Upper lobe of right lung (tissue), 1 donor: ENCODE measurements at regions not wholly inside any gene's neighbourhood (a gene's known extent, or its start where the extent isn't known, plus 50 kb on each side); places are given as distances from the start of the nearest gene placed in this dataset.
"Not testable (repeated sequence)": the region's sequence is repeated elsewhere in the genome, so short reads cannot be mapped to it uniquely, and the experiment has no call there.

ENCODE experiments used
- ATAC-seq: fragments of 200-7000 bp; cut with Tn5 transposase; one replicate; pipeline ENCODE4 v1.9.1; 2020; ENCODE audit warnings: mild to moderate bottlenecking, moderate library complexity
- DNase-seq: peaks from one replicate; pipeline ENCODE4 v3.0.0-alpha.2; 2020
- H3K27ac ChIP-seq: fragments of 200-600 bp; one replicate; pipeline ENCODE4 v1.8.0; 2022
- H3K27me3 ChIP-seq: fragments of 200-600 bp; one replicate; pipeline ENCODE4 v1.8.0; 2022; ENCODE audit warnings: mild to moderate bottlenecking
- H3K36me3 ChIP-seq: fragments of 200-600 bp; one replicate; pipeline ENCODE4 v1.8.0; 2022
- H3K4me1 ChIP-seq: fragments of 200-600 bp; one replicate; pipeline ENCODE4 v1.8.0; 2022
- H3K4me3 ChIP-seq: fragments of 200-600 bp; one replicate; pipeline ENCODE4 v1.8.0; 2022; ENCODE audit warnings: mild to moderate bottlenecking
- H3K9me3 ChIP-seq: fragments of 200-600 bp; one replicate; pipeline ENCODE4 v1.8.0; 2022
- intact Hi-C: fragments of 100-400 bp; cut with DNase I; formaldehyde crosslinking; loops from one replicate; pipeline ENCODE4 v1.11.0; 2022
- TF ChIP-seq, protein P1 (sequence below): fragments of 200-600 bp; IDR thresholded peaks from one replicate; pipeline ENCODE4 v1.8.0; 2022; ENCODE audit warnings: antibody characterized with exemption
- donor health status: DM: no; HTN: yes; CAD: no; lungs with severe emphysema.

DNA sequence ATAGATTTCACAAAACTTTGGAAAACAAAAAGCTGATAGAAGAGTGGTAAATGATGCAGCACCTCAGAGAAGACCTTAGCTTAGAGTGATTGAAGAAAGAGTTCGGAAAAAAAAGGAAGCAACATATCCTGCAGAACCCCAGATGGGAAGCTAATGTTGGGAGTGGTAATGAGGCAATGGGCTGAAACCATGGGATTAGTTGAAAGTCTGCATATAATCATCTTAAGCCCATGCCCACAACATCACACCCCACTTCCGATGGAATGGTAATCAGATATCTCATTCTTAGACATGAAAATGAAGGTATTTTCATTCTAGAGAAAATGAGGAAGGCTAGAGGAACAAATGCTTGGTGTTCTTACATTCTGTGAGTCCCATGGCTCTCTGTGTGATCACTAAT lies 146.3 kb upstream of the ADAMTS3 start:
- Histone ChIP-seq H3K4me1 (no peaks in the 10 kb centered on the region), H3K27me3 (no peaks in the 10 kb centered on the region), H3K9me3 (no peaks in the 10 kb centered on the region), H3K4me3 (no peak overlapping the region), H3K36me3 (no peaks in the 10 kb centered on the region), H3K27ac (no peak overlapping the region)
- DNase-seq (no peak), ATAC-seq (no peak)
- TF ChIP-seq, protein P1, sequence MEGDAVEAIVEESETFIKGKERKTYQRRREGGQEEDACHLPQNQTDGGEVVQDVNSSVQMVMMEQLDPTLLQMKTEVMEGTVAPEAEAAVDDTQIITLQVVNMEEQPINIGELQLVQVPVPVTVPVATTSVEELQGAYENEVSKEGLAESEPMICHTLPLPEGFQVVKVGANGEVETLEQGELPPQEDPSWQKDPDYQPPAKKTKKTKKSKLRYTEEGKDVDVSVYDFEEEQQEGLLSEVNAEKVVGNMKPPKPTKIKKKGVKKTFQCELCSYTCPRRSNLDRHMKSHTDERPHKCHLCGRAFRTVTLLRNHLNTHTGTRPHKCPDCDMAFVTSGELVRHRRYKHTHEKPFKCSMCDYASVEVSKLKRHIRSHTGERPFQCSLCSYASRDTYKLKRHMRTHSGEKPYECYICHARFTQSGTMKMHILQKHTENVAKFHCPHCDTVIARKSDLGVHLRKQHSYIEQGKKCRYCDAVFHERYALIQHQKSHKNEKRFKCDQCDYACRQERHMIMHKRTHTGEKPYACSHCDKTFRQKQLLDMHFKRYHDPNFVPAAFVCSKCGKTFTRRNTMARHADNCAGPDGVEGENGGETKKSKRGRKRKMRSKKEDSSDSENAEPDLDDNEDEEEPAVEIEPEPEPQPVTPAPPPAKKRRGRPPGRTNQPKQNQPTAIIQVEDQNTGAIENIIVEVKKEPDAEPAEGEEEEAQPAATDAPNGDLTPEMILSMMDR, result no peak
- intact Hi-C loops, result no loop called here

DNA sequence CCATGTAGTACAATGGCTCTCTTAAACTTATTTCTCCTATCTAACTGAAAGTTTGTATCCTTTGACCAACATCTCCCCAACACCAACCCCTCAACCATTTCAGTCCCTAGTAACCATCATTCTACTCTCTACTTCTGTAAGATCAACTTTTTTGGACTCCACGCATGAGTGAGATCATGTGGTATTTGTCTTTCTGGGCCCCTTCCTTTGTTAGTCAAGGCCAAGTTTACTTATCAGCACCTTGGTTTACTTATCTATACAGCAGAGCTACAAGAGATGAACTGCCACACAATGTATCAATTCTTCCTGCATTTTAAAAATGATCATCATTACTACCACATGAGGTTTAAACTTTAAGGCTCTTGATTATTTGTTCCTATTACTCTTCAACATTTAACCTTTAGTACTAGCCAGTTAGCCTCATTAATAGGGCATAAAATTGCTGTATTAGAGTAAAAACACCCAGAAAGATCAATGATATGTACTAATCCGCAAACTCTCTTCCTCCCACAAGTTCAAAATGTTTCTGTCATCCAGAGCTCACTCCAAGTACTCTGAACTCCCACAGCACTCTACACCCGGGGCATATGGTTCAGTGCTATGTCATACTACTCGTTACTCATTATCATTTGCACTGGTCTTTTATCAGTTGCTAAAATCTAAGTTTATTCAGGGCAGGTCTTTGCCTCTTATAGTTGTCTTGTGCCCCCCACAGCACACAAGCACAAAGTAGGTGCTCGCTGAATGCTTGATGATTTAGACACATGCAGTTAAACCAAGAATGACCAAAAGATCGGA lies 145.7 kb upstream of the ADAMTS3 start:
- ATAC-seq, result no peak
- intact Hi-C loops, result no loop called here

DNA sequence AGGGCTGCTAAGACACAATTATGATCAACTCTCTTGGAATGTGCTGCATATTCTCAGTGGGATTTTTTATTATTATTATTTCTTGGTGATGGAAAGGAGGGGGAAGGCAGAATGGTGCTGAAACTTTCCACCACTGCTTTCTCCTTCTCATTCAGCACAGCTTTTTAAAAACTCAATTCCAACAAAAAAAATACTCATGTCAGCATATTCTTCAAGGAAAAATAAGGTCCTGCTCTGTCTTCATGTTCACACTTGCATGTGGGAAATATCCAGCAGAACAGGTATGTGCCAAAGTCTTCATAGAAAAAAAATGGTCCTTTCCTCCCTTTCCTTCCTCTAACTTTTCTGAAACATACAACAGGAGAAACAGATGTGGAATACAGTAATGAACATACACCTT lies 144.0 kb upstream of the ADAMTS3 start:
- TF ChIP-seq, protein P1, result no peak
- ATAC-seq (no peak), DNase-seq (no peak)
- Histone ChIP-seq H3K27ac (no peak overlapping the region), H3K9me3 (no peaks in the 10 kb centered on the region), H3K36me3 (no peaks in the 10 kb centered on the region), H3K4me3 (no peak overlapping the region), H3K27me3 (no peaks in the 10 kb centered on the region), H3K4me1 (no peaks in the 10 kb centered on the region)
- intact Hi-C loops, result no loop called here

More for the DNA sequence above, 145.7 kb upstream of the ADAMTS3 start:
- H3K9me3 ChIP-seq, result no peaks in the 10 kb centered on the region
- no peaks in the 10 kb centered on the region for H3K4me1 ChIP-seq
- H3K27ac ChIP-seq, result no peak overlapping the region
- DNase-seq, result no peak
- H3K27me3 ChIP-seq, result no peaks in the 10 kb centered on the region
- no peak overlapping the region for H3K4me3 ChIP-seq
- TF ChIP-seq, protein P1, result no peak
- no peaks in the 10 kb centered on the region for H3K36me3 ChIP-seq

DNA sequence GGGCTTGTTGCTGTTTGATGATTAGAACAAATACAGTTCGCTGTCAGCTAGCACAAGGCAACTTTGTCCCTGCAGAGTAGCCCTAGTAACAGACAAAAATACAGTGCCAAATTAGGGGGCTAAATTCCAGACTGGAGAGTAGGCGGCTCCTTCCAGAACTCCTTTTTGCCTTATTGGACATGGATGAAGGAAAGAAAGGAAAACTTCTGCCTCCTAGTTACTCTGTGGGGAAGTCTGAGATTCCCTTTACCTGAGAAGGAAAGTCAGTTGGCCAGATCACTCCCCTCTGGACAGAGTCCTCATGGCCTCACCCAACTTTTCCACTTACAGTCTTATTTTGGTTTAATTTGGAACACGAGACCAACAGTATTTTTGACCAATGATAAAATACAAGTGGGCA lies 140.5 kb upstream of the ADAMTS3 start:
- no peak for DNase-seq
- intact Hi-C loops, result no loop called here
- TF ChIP-seq, protein P1, result no peak

DNA sequence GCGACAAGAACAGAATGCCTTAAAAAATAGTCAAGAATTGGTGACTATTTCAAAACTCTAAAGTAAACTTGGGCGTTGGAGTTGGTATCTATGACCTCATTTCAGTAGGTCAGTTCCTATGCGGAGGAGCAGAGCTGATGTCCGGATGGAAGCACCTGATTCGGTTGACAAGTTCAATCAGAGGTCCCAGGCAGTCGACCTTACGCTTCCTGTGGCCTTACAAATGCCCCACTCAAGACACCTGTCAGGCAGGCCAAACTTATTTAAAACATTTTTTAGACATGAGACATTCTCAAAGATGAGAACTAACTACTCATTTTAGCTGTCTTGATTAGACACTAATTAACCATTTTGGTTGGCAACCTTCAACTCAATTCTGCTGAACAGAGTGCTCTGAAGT lies 137.7 kb upstream of the ADAMTS3 start:
- no peak overlapping the region for H3K4me3 ChIP-seq
- ATAC-seq, result no peak
- intact Hi-C loops, result no loop called here
- TF ChIP-seq, protein P1, result no peak
- DNase-seq, result no peak
- no peaks in the 10 kb centered on the region for H3K36me3 ChIP-seq
- no peaks in the 10 kb centered on the region for H3K9me3 ChIP-seq
- H3K27ac ChIP-seq, result no peak overlapping the region
- H3K27me3 ChIP-seq, result no peaks in the 10 kb centered on the region
- H3K4me1 ChIP-seq, result no peaks in the 10 kb centered on the region

More for the DNA sequence above, 140.5 kb upstream of the ADAMTS3 start:
- no peak for ATAC-seq
- no peak overlapping the region for H3K4me3 ChIP-seq
- H3K36me3 ChIP-seq, result no peaks in the 10 kb centered on the region
- H3K27ac ChIP-seq, result no peak overlapping the region
- H3K9me3 ChIP-seq, result no peaks in the 10 kb centered on the region
- no peaks in the 10 kb centered on the region for H3K4me1 ChIP-seq
- no peaks in the 10 kb centered on the region for H3K27me3 ChIP-seq

DNA sequence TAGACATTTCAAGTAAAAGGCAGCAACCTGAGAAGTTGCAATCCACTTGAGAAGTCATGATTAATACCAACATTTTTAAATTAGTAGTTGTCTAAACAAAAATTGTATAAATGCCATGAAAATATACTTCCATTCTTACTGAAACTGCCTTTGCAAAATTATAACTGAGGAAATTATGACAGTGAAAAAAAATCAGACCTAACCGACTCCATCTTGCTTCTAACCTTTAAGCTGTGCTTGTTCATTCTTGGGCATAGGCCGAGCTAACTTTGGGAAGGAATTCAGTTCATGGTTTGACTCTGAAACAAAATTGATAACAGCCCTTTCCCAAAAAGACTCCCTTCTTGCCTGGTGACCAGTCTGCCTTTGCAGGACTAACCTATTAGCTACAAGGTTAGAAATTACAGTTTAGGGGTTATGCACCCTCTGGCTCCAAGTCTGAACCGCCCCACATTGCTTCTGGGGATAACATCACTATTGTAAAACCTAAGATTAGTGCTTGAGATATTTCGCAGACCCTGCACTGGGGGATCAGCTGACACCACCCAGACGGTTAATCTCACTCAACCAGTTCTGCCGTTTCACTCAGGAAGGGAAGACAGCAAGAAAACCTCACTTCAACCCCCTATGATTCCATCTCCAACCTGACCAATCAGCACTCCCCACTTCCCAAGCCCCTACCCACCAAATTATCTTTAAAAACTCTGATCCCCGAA lies 136.1 kb upstream of the ADAMTS3 start:
- H3K36me3 ChIP-seq, intact Hi-C loops, DNase-seq, H3K4me1 ChIP-seq, ATAC-seq, H3K27me3 ChIP-seq, H3K27ac ChIP-seq, H3K9me3 ChIP-seq, H3K4me3 ChIP-seq: not testable (repeated sequence)
